SH-SY5Y (cell line): ENCODE measurements at regions not wholly inside any gene's neighbourhood (a gene's known extent, or its start where the extent isn't known, plus 50 kb on each side); places are given as distances from the start of the nearest gene placed in this dataset.

ENCODE experiments used
- GATA2 ChIP-seq: IDR thresholded peaks from 2 replicates; pipeline ENCODE4 v1.6.1; 2011; ENCODE audit warnings: mild to moderate bottlenecking, low read depth, low read length
- GATA3 ChIP-seq: IDR thresholded peaks from 2 replicates; pipeline ENCODE4 v1.6.1; 2011; ENCODE audit warnings: low read depth, mild to moderate bottlenecking, low read length, moderate library complexity

GRCh38 chr5:68587171-68587570 is 371.6 kb downstream of the PIK3R1 start:
- TF ChIP-seq GATA3, result no peak
- no peak for TF ChIP-seq GATA2
